ENCODE measurements at regions not wholly inside any gene's neighbourhood (a gene's known extent, or its start where the extent isn't known, plus 50 kb on each side); places are given as distances from the start of the nearest gene placed in this dataset.
"Not testable (repeated sequence)": the region's sequence is repeated elsewhere in the genome, so short reads cannot be mapped to it uniquely, and the experiment has no call there.

GRCh38 chr5:63097286-63097685 lies 518.7 kb downstream of the LRRC70 start:
- DNase-seq: no peak

DNA sequence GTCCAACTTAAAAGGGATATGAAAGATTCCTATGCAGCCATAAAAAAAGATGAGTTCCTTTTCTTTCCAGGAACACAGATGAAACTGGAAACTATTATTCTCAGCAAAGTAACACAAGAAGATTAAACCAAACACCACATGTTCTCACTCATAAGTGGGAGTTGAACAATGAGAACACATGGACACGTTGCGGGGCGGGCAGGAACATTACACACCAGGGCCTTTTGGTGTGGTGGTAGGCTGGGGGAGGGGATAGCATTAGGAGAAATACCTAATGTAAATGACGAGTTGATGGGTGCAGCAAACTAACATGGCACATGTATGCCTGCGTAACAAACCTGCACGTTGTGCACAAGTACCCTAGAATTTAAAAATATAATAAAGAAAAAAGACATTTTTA lies 516.1 kb downstream of the LRRC70 start:
- DNase-seq: no peak

GRCh38 chr5:63089147-63089546 lies 510.5 kb downstream of the LRRC70 start:
- DNase-seq: no peak

GRCh38 chr5:63085561-63085960 lies 506.9 kb downstream of the LRRC70 start:
- no peak for DNase-seq

DNA sequence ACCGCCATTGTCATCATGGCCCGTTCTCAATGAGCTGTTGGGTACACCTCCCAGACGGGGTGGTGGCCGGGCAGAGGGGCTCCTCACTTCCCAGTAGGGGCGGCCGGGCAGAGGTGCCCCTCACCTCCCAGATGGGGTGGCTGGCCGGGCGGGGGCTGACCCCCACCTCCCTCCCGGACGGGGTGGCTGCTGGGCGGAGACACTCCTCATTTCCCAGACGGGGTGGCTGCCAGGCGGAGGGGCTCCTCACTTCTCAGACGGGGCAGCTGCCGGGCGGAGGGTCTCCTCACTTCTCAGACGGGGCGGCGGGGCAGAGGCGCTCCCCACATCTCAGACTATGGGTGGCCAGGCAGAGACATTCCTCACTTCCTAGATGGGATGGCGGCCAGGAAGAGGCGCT lies 505.1 kb downstream of the LRRC70 start:
- not testable (repeated sequence) for DNase-seq

DNA sequence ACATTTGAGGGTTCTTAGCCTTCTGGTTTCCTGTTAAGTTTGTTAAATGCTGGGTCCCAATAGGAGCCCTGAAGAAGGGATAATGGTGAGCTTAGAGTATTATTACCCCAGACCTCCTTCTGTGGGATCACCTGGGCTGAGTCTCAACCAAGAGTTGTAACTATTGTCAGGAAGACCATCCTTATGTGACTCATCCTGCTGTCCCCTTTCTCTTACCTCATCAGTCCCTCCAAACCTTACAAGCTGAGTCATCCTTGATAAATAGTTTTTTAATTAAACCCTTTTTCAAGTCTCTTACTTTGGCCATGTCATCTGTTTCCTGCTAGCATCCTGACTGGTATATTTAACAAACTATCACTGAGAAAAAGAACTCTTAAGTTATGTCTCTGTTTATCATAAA lies 502.8 kb downstream of the LRRC70 start:
- DNase-seq: no peak

GRCh38 chr5:63070001-63070400 lies 491.4 kb downstream of the LRRC70 start:
- DNase-seq: no peak

GRCh38 chr5:63055421-63055820 lies 476.8 kb downstream of the LRRC70 start:
- DNase-seq: no peak

DNA sequence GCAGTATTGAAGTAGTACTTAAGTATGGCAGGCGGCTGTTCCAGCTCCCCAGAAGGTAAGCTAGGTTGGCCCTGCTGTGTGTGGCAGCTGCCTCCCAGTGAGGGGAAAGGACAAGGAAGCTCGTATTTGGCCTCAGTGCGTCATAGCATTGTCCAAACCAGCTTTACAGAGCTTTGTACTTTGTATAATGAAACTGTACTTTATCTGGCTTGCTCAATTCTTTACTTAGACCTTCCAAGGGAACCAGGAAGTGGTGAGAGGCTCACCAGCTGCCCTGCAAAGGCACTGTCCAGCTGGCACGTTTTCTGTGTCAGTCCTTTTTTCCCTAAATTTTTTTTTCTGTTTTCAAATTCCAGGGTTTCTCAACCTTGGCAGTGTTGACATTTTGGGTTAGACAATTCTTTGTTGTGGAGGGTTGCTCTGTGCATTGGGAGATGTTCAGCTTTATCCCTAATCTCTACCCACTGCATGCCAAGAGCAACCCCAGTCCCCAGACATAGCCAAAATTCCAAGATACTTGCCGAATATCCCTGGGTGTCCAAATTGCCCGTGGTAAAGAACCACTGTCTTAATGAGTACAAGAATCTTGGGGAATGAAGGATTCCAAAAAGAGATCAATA lies 474.5 kb downstream of the LRRC70 start:
- no peak for DNase-seq

GRCh38 chr5:63050916-63051315 lies 472.3 kb downstream of the LRRC70 start:
- DNase-seq: no peak

DNA sequence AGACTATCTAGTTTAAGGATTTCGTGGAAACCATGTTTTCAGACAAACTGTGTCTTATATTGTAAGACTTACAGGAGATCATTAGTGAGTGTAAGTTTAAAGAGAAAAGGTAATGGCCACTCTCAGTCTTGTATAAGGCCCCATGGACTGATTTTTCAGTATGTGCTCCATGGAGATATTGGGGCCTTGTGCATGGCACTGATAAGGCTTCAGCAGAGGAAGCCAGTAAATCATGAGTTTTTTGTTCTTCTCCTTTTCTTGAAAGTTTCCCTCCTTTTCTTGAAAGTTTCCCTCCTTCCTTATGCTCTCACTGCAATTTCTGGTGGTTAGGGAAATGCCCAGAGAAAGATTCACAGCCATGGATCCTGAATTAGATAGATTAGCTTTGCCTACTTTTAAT lies 471.3 kb downstream of the LRRC70 start:
- no peak for DNase-seq

- no peak for DNase-seq
Measured at GRCh38 chr5:63043792-63044191, 465.2 kb downstream of the LRRC70 start.

GRCh38 chr5:63032343-63032742 lies 453.7 kb downstream of the LRRC70 start:
- DNase-seq: no peak

DNA sequence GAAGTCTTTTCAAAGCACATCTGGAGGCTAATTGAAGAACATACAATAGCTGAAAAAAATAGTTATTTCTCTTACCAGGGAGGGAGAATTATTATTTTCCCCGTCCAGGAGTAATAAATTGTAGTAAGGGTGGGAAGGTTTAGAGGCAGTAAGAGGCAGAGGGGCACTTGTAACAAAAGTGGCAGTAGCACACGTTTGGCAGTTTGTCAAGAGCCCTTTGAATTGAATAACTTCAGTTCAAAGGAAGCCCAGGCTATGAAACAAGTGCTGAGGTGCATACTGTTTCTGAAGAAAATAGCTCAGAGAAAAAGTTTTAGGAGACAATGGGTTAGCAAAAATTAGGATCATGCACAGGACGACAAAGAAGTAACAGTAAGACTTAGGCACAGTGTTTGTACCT lies 451.3 kb downstream of the LRRC70 start:
- DNase-seq: no peak

DNA sequence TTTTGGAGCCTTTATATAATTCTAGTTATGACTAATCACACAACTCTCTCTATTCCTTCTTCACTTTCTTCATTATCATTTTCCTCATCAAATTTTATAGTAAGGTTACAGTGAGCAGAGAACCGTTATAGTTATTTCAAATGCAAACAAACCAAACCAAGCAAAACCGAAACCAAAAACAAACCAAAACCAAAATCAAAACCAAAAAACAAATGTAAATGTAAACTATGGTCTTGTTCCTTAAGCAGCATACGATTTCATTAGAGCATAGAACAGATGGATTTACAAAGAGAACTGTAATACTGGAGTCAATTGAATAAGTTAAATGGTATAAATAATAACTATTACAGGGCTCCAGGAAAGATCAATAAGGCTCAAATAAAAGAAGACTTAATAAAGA lies 447.1 kb downstream of the LRRC70 start:
- DNase-seq: no peak

DNA sequence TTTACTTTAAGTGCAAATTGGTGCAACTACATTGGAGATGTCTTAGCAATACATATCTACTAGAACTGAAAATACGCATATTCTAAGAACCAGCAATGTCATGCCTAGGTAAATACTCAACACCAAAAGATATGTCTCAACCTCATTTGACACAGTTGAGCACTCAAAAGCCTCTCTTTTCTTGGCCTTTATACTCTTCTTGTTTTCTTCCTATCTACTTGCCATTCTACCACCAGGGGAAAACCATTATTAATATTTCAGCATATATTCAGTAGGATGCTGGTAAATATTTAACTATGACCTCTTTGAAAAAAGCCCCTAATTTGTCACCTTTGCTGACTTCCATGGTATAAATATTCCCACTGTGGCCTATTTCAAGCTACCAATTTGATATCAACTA lies 443.8 kb downstream of the LRRC70 start:
- no peak for DNase-seq

DNA sequence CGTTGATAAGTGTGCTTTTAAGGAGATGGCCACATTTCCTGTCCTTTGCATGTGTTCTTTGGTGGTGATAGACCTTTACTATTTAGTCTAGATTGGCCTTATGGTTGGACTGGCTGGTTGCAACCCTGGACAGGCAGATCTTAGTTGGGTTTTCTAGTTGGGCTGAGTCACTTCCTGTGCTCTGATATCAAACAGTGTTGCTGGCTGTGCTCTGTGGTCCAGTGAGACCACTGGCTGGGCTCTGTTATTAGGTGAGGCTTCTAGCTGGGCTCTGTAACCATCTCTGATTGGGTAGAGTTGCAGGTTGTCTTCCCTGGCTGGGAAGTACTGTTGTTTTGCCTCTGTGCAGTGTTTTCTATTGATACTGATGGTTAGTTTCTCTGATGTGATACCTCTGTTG lies 432.5 kb downstream of the LRRC70 start:
- DNase-seq: no peak

DNA sequence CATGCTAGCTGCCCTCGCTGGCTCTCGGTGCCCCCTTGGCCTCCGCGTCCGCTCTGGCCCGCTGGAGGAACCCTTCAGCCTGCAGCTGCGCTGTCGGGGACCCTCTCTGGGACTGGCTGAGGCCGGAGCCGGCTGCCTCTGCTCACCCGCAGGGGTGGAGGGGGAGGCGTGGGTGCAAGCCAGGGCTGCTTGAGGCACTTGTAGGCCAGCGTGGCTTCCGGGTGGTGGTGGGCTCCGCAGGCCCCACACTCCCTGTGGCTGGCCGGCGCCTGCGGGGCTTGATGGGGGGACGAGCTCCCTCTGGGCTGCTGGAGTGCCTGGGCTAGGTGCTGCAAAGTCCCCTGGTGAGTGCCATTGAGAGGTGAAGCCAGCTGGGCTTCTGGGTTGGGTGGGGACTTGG lies 429.6 kb downstream of the LRRC70 start:
- DNase-seq: no peak

GRCh38 chr5:62994842-62995241 lies 416.2 kb downstream of the LRRC70 start:
- DNase-seq: not testable (repeated sequence)

GRCh38 chr5:62985749-62986148 lies 407.1 kb downstream of the LRRC70 start:
- DNase-seq: no peak

DNA sequence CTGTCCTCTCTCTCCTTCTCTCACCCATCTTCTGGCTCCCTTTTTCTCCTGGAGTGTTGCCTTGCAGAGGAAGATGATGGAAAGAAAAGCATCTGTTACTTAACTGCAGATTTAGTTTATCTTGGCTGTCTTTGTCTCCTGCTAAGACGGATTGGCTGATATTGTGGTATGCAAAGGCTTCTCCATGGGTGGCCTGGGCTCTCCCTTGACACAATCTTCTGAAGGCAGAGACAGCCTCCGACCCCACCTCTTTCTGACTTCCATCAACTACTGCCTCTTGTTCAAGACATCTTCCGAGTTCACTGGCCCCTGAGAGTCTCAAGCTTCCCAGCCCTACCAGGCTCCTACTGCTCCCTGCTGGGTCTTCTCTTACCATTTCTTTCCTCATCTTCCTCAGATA lies 403.7 kb downstream of the LRRC70 start:
- no peak for DNase-seq

GRCh38 chr5:62980884-62981283 lies 402.3 kb downstream of the LRRC70 start:
- no peak for DNase-seq

DNA sequence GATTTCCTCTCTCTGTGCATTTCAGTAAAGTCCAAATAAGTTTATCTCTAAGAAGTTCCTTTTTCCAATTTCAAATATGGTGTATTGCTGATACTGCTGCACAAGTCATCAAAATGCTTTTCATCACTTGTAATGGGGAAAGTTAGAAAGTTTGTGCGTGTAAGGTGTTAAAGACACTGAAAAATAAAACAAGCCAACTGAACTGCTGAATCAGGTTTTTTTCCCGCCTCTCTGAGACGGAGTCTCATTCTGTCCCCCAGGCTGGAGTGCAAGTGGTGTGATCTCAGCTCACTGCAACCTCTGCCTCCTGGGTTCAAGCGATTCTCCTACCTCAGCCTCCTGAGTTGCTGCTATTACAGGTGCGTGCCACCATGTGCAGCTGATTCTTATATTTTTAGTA lies 400.9 kb downstream of the LRRC70 start:
- DNase-seq: no peak

GRCh38 chr5:62977661-62978060 lies 399.0 kb downstream of the LRRC70 start:
- DNase-seq: no peak

DNA sequence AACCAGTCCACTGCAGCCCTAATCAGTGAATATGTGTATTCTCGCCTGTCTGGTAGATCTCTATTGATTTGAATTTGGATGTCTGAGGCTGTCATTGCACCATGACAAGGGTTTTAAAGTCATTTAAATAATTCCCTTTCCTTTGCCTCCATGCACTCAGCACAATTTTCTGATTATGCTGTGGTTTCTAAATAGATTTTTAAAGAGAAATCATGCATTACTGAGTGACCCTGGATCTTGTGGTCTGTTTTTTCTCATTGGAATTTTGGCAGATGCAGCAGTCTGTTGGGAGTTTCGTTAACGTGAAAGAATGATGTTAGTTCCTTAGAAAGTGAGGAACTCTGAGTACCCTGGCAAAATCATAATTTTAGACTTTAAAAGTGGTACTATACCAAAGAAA lies 396.0 kb downstream of the LRRC70 start:
- DNase-seq: no peak

Measured in C1 segment of cervical spinal cord (tissue), 14 donors.